ENCODE measurements at regions not wholly inside any gene's neighbourhood (a gene's known extent, or its start where the extent isn't known, plus 50 kb on each side); places are given as distances from the start of the nearest gene placed in this dataset.
A peak's percentile ranks its signal among the peaks of the same experiment; 100 is the strongest.
"Not testable (repeated sequence)": the region's sequence is repeated elsewhere in the genome, so short reads cannot be mapped to it uniquely, and the experiment has no call there.

DNA sequence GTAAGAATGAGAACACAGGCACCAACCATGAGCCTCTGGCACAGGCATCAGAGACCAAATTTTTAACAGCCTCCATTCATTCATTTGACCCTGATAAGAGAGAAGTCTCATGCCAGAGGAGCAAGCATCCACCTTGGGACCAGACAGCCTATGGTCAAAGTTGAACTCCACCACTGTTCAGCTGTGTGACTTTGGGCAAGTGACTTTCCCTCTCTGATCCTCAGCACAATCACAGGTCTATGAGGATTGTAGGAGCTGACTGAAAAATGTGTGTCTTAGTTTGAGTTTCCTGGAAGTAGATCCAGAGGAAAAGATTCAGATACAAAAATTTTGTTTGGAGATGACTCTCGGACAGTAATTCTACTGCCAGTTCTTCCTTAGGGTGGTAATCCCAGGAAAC, 645.1 kb upstream of the DEFB115 start:
- H3K27ac ChIP-seq, result no peak overlapping the region
- H3K4me1 ChIP-seq, result no peaks in the 10 kb centered on the region
- WGBS (ENCODE audit: insufficient coverage, low coverage, low lambda C conversion rate, missing lambda C conversion rate), result 100% methylated on average over 1 of the region's 1 CpG
- ATAC-seq, result no peak
- intact Hi-C loops (cut with DNase I), result no loop called here
- H3K27me3 ChIP-seq, result no peaks in the 10 kb centered on the region
- DNase-seq, result no peak
- no peak overlapping the region for H3K4me3 ChIP-seq
- no peaks in the 10 kb centered on the region for H3K36me3 ChIP-seq
- no peak for TF ChIP-seq POLR2A (IDR thresholded peaks at IDR 0.05)
- no peak for TF ChIP-seq CTCF (IDR thresholded peaks at IDR 0.05)
- H3K9me3 ChIP-seq, result no peaks in the 10 kb centered on the region

DNA sequence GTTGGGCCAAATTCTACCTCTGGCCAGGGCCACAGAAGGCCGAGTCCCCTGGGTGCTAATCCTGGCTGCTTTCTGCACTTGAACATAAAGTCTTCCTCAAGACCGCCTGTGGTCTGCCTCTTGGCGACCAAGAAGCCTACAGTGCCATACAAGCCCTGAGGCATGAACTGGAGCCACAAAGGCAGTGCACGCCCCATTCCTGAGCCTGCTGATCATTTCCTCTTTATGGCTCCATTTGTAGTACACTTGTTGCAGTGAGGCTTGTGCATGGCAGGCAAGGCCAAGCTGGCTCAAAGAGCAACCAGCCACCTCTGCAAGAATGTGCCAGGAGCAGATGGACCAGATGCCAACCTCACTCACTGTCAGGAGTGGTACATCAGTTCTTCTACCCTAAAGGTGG, 636.1 kb upstream of the DEFB115 start:
- DNase-seq; H3K4me1 ChIP-seq; H3K27ac ChIP-seq; ATAC-seq; H3K4me3 ChIP-seq; H3K9me3 ChIP-seq; intact Hi-C loops (cut with DNase I); H3K36me3 ChIP-seq; H3K27me3 ChIP-seq: not testable (repeated sequence)
- 83% methylated on average over 1 of the region's 4 CpGs for WGBS (ENCODE audit: insufficient coverage, low coverage, low lambda C conversion rate, missing lambda C conversion rate)

- H3K27ac ChIP-seq; H3K4me3 ChIP-seq; H3K27me3 ChIP-seq; DNase-seq; H3K4me1 ChIP-seq; intact Hi-C loops (cut with DNase I); H3K9me3 ChIP-seq; H3K36me3 ChIP-seq; ATAC-seq: not testable (repeated sequence)
- 63% methylated on average over 2 of the region's 3 CpGs for WGBS (ENCODE audit: insufficient coverage, low coverage, low lambda C conversion rate, missing lambda C conversion rate)
Measured at GRCh38 chr20:30624310-30624709, 633.2 kb upstream of the DEFB115 start.

- H3K27ac ChIP-seq; H3K27me3 ChIP-seq; H3K4me3 ChIP-seq; ATAC-seq; intact Hi-C loops (cut with DNase I); H3K36me3 ChIP-seq; H3K9me3 ChIP-seq; H3K4me1 ChIP-seq: not testable (repeated sequence)
- 42% methylated on average over 6 of the region's 7 CpGs for WGBS (ENCODE audit: insufficient coverage, low coverage, low lambda C conversion rate, missing lambda C conversion rate)
- DNase-seq, result peak in 1 of 3 donors; percentile 65
Measured at GRCh38 chr20:30629376-30629775, 628.1 kb upstream of the DEFB115 start.

GRCh38 chr20:30630761-30631160, 626.7 kb upstream of the DEFB115 start:
- H3K27ac ChIP-seq, result no peak overlapping the region
- H3K27me3 ChIP-seq, result no peaks in the 10 kb centered on the region
- TF ChIP-seq POLR2A (IDR thresholded peaks at IDR 0.05) (no peak), CTCF (IDR thresholded peaks at IDR 0.05) (no peak)
- intact Hi-C loops (cut with DNase I), result no loop called here
- no peak overlapping the region for H3K4me3 ChIP-seq
- no peak for ATAC-seq
- no peaks in the 10 kb centered on the region for H3K9me3 ChIP-seq
- no peaks in the 10 kb centered on the region for H3K4me1 ChIP-seq
- no peaks in the 10 kb centered on the region for H3K36me3 ChIP-seq
- WGBS (ENCODE audit: insufficient coverage, low coverage, low lambda C conversion rate, missing lambda C conversion rate), result no CpG with 5 or more reads among the region's 3 CpGs
- DNase-seq, result no peak

- H3K36me3 ChIP-seq; ATAC-seq; H3K4me1 ChIP-seq; H3K9me3 ChIP-seq; H3K4me3 ChIP-seq; intact Hi-C loops (cut with DNase I); H3K27me3 ChIP-seq; H3K27ac ChIP-seq; DNase-seq: not testable (repeated sequence)
- WGBS (ENCODE audit: insufficient coverage, low coverage, low lambda C conversion rate, missing lambda C conversion rate), result no CpG with 5 or more reads among the region's 4 CpGs
Measured at GRCh38 chr20:30631261-30631789, 626.1 kb upstream of the DEFB115 start.

DNA sequence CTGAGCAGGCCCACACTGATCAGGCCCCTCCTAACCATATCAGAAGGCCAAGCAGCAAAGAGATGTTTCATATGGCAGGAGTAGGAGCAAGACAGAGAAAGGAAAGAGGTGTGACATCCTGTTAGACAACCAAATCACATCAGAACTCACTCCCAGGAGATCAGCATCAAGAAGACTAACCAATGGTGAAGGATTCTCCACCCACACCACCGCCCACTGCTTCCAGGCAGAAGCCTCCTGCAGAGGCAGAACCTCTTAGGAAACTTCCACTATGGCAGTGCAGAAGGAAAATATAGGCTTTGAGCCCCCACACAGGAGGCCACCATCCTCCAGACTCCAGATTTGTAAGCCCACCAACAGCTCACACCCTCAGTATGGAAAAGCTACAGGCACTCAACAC, 624.7 kb upstream of the DEFB115 start:
- H3K9me3 ChIP-seq; intact Hi-C loops (cut with DNase I); ATAC-seq; H3K27ac ChIP-seq; H3K36me3 ChIP-seq; H3K27me3 ChIP-seq; DNase-seq; H3K4me1 ChIP-seq; H3K4me3 ChIP-seq: not testable (repeated sequence)
- 50% methylated on average over 1 of the region's 1 CpG for WGBS (ENCODE audit: insufficient coverage, low coverage, low lambda C conversion rate, missing lambda C conversion rate)

DNA sequence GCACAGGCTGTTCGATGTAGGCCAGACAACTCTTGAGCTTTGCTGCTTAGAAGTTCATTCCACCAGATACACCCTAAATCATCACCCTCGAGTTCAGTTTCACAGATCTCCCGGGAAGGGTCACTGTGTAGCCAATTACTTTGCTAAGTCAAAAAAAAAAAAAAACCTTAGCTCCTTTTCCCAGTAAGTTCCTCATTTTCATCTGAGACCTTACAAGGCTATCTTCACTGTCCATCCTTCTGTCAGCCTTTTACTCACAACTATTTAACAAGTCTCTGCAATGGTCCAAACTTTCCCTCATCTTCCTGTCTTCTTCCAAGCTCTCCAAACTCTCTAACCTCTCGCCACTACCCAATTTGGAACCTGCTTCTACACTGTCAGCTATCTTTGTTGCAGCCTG, 615.9 kb upstream of the DEFB115 start:
- H3K4me1 ChIP-seq; DNase-seq; ATAC-seq; H3K27me3 ChIP-seq; H3K36me3 ChIP-seq; H3K27ac ChIP-seq; H3K4me3 ChIP-seq; H3K9me3 ChIP-seq; intact Hi-C loops (cut with DNase I): not testable (repeated sequence)
- WGBS (ENCODE audit: insufficient coverage, low coverage, low lambda C conversion rate, missing lambda C conversion rate), result 27% methylated on average over 4 of the region's 4 CpGs

DNA sequence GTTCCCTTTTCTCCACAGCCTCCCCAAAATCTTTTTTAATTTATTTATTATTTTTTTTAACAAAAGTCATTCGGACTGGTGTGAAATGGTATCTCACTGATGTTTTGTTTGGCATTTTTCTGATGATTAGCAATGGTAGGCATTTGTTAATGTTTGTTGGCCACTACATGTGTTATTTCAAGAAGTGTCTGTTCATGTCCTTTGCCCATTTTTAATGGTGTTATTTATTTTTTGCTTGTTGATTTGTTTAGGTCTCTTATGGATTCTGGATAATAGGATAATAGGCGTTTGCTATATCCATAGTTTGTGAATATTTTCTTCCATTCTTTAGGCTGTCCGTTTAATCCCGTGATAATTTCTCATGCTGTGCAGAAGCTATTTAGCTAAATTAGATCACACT, 596.5 kb upstream of the DEFB115 start:
- 60% methylated on average over 4 of the region's 4 CpGs for WGBS (ENCODE audit: insufficient coverage, low coverage, low lambda C conversion rate, missing lambda C conversion rate)
- H3K9me3 ChIP-seq; H3K4me3 ChIP-seq; H3K27ac ChIP-seq; H3K4me1 ChIP-seq; H3K36me3 ChIP-seq; ATAC-seq; intact Hi-C loops (cut with DNase I); DNase-seq; H3K27me3 ChIP-seq: not testable (repeated sequence)

- H3K9me3 ChIP-seq; H3K36me3 ChIP-seq; intact Hi-C loops (cut with DNase I); H3K27ac ChIP-seq; DNase-seq; H3K4me3 ChIP-seq; H3K27me3 ChIP-seq; H3K4me1 ChIP-seq; ATAC-seq: not testable (repeated sequence)
- 25% methylated on average over 2 of the region's 2 CpGs for WGBS (ENCODE audit: insufficient coverage, low coverage, low lambda C conversion rate, missing lambda C conversion rate)
Measured at GRCh38 chr20:30668418-30668817, 589.0 kb upstream of the DEFB115 start.
